ENCODE measurements at regions not wholly inside any gene's neighbourhood (a gene's known extent, or its start where the extent isn't known, plus 50 kb on each side); places are given as distances from the start of the nearest gene placed in this dataset.

DNA sequence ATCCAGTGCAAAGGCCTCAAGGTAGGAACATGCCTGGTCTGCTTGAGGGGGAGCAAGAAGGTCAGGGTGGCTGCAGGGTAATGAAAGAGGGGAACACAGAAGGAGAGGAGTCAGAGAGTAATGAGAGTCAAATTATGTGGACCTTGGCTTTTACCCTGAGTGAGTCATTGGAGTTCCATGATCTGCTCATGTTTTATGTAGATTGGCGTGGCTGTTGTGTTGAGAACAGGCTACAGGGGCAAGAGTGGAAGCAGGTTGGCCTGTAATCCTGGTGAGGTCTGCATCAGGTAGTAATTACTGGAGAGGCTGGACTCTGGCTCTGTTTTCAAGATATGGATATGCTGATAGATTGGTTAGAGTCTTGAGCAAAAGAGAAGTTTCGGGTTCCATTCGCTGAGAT, 177.7 kb upstream of the NR3C1 start:
- TF ChIP-seq CTCF (IDR thresholded peaks at IDR 0.05; ENCODE audit: low read depth, low read length) = no peak
- TF ChIP-seq EZH2phosphoT487 (IDR thresholded peaks at IDR 0.05; ENCODE audit: low read depth) = no peak
